Kidney epithelial cell (primary cell): ENCODE measurements at regions not wholly inside any gene's neighbourhood (a gene's known extent, or its start where the extent isn't known, plus 50 kb on each side); places are given as distances from the start of the nearest gene placed in this dataset.

Experiments used
- DNase-seq: peaks from one replicate; pipeline ENCODE4 v3.0.0-alpha.2; 2010; ENCODE audit warnings: low read depth
- H3K27me3 ChIP-seq: 2 replicates; pipeline ENCODE4 v1.6.0; 2011; ENCODE audit warnings: low read length; ENCODE audit not compliant: control insufficient read depth, insufficient read depth
- H3K36me3 ChIP-seq: 2 replicates; pipeline ENCODE4 v1.5.1; 2011; ENCODE audit warnings: low read length; ENCODE audit not compliant: control insufficient read depth, insufficient read depth
- H3K4me3 ChIP-seq: 2 replicates; pipeline ENCODE4 v1.5.1; 2011; ENCODE audit warnings: low read depth, mild to moderate bottlenecking, control low read depth, low read length
- CTCF ChIP-seq: IDR thresholded peaks from 2 replicates; pipeline ENCODE4 v1.5.1; 2011; ENCODE audit warnings: mild to moderate bottlenecking, moderate library complexity, low read length, control low read depth, inconsistent platforms; ENCODE audit not compliant: insufficient read depth, poor library complexity, severe bottlenecking

GRCh38 chr2:238651306-238652052 is 196.4 kb upstream of the TWIST2 start:
- Histone ChIP-seq H3K36me3 (no peaks in the 10 kb centered on the region), H3K4me3 (no peak overlapping the region)
- TF ChIP-seq CTCF, result no peak

GRCh38 chr2:238652053-238652770 is 195.7 kb upstream of the TWIST2 start:
- TF ChIP-seq CTCF, result no peak
- H3K36me3 ChIP-seq, result no peaks in the 10 kb centered on the region
- no peak for DNase-seq
- H3K27me3 ChIP-seq, result no peaks in the 10 kb centered on the region
- no peak overlapping the region for H3K4me3 ChIP-seq

More at GRCh38 chr2:238651306-238652052, 196.4 kb upstream of the TWIST2 start:
- H3K27me3 ChIP-seq, result no peaks in the 10 kb centered on the region
- no peak for DNase-seq

GRCh38 chr2:238652771-238653157 is 195.1 kb upstream of the TWIST2 start:
- no peak for DNase-seq
- no peaks in the 10 kb centered on the region for H3K36me3 ChIP-seq
- no peak for TF ChIP-seq CTCF
- no peaks in the 10 kb centered on the region for H3K27me3 ChIP-seq
- H3K4me3 ChIP-seq, result no peak overlapping the region

- no peak overlapping the region for H3K4me3 ChIP-seq
- no peaks in the 10 kb centered on the region for H3K36me3 ChIP-seq
- no peaks in the 10 kb centered on the region for H3K27me3 ChIP-seq
- DNase-seq, result no peak
- no peak for TF ChIP-seq CTCF
These were observed 194.3 kb upstream of the TWIST2 start for GRCh38 chr2:238653431-238654109.

- TF ChIP-seq CTCF, result no peak
- no peaks in the 10 kb centered on the region for H3K27me3 ChIP-seq
- no peak overlapping the region for H3K4me3 ChIP-seq
- no peak for DNase-seq
- H3K36me3 ChIP-seq, result no peaks in the 10 kb centered on the region
These were observed 193.2 kb upstream of the TWIST2 start for GRCh38 chr2:238654479-238655197.
